ENCODE measurements at regions not wholly inside any gene's neighbourhood (a gene's known extent, or its start where the extent isn't known, plus 50 kb on each side); places are given as distances from the start of the nearest gene placed in this dataset.
"Not testable (repeated sequence)": the region's sequence is repeated elsewhere in the genome, so short reads cannot be mapped to it uniquely, and the experiment has no call there.

GRCh38 chr1:169020684-169021083 lies 85.8 kb upstream of the ATP1B1 start:
- DNase-seq, result no peak

GRCh38 chr1:169022648-169023047 lies 83.8 kb upstream of the ATP1B1 start:
- DNase-seq, result no peak

- no peak for DNase-seq
Observed at GRCh38 chr1:169024255-169024654, 82.2 kb upstream of the ATP1B1 start.

- DNase-seq, result no peak
Observed at GRCh38 chr1:169024800-169025271, 81.7 kb upstream of the ATP1B1 start.

- no peak for DNase-seq
Observed at GRCh38 chr1:169025412-169025811, 81.1 kb upstream of the ATP1B1 start.

GRCh38 chr1:169027607-169028320 lies 78.7 kb upstream of the ATP1B1 start:
- no peak for DNase-seq

GRCh38 chr1:169031566-169032224 lies 74.8 kb upstream of the ATP1B1 start:
- DNase-seq, result no peak

GRCh38 chr1:169041366-169041765 lies 65.1 kb upstream of the ATP1B1 start:
- no peak for DNase-seq

GRCh38 chr1:169042377-169042776 lies 64.1 kb upstream of the ATP1B1 start:
- no peak for DNase-seq

GRCh38 chr1:169043823-169044222 lies 62.7 kb upstream of the ATP1B1 start:
- no peak for DNase-seq

GRCh38 chr1:169044296-169044695 lies 62.2 kb upstream of the ATP1B1 start:
- peak; percentile 64 for DNase-seq

GRCh38 chr1:169044971-169045370 lies 61.5 kb upstream of the ATP1B1 start:
- DNase-seq, result no peak

GRCh38 chr1:169046671-169047070 lies 59.8 kb upstream of the ATP1B1 start:
- DNase-seq, result no peak

- DNase-seq, result no peak
Observed at GRCh38 chr1:169047074-169047473, 59.4 kb upstream of the ATP1B1 start.

- no peak for DNase-seq
Observed at GRCh38 chr1:169048043-169048442, 58.4 kb upstream of the ATP1B1 start.

- peak; percentile 62 for DNase-seq
Observed at GRCh38 chr1:169049258-169049938, 57.1 kb upstream of the ATP1B1 start.

GRCh38 chr1:169051171-169051570 lies 55.3 kb upstream of the ATP1B1 start:
- no peak for DNase-seq

- DNase-seq, result not testable (repeated sequence)
Observed at GRCh38 chr1:169052171-169052570, 54.3 kb upstream of the ATP1B1 start.

- DNase-seq, result no peak
Observed at GRCh38 chr1:169052727-169053126, 53.8 kb upstream of the ATP1B1 start.

- no peak for DNase-seq
Observed at GRCh38 chr1:169053196-169053595, 53.3 kb upstream of the ATP1B1 start.

Data from activated CD8-positive, alpha-beta memory T cell treated with anti-CD3 and anti-CD28 coated beads for 24 hours (primary cell).